HG02943 (cell line): ENCODE measurements at regions not wholly inside any gene's neighbourhood (a gene's known extent, or its start where the extent isn't known, plus 50 kb on each side); places are given as distances from the start of the nearest gene placed in this dataset.
"Not testable (repeated sequence)": the region's sequence is repeated elsewhere in the genome, so short reads cannot be mapped to it uniquely, and the experiment has no call there.

Source experiments
- ATAC-seq: cut with Tn5 transposase; IDR thresholded peaks from one replicate; pipeline ENCODE4 v1.9.1; 2021; ENCODE audit warnings: mild to moderate bottlenecking, low read depth, moderate library complexity; ENCODE audit not compliant: unreplicated experiment

DNA sequence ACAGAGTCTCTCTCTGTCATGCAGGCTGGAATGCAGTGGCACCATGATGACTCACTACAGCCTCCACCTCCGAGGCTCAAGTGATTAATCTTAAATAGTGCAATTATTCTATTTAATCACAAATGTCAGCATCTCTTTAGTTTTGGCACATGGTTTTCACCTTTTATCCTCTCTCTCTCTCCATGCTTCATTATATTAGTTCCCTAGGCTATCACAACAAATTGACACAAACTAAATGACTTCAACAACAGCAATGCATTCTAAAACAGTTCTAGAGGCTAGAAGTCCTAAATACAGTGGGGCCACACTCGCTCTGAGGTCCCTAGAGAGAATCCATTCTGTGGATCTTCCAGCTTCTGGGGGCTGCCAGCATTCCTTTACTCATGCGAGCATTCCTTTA, 178.2 kb upstream of the ZNG1F start:
- ATAC-seq: not testable (repeated sequence)

DNA sequence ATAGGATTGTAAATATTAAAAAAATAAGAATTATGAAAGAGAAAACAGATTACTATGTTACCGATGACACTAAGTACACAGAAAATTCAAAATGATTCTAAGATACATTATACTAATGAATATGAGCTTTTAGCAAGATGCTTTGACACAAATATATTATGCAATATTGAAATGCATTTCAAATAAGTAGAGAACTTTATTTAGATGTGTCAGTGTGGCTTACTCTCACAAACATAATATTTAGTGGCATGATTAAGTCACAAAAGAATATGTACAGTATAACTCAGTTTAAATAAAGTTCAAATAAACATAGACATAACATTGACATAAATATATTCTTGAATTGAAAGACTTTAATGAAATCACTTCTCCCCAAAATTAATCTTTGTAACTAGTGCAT, 172.7 kb upstream of the ZNG1F start:
- ATAC-seq: not testable (repeated sequence)

DNA sequence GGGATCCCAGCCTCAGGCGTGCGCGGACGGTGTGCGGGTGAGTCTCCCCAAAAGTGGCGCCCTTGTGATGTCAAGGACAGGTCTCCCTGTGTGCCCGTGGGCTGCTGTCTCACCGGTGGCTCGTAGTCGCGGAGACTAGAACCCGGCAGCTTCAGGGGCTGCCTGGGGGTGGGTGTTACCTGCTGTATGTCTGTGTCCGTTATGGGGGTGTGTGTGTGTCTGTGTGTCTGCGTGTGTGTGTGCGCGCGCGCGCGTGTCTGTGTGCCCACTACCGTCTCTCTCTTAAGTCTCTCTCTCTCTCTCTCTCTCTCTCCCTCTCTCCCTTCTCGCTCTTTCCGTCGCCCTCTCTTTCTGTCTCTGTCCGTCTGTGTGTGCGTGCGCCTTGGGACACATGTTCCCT, 170.0 kb upstream of the ZNG1F start:
- ATAC-seq: not testable (repeated sequence)

DNA sequence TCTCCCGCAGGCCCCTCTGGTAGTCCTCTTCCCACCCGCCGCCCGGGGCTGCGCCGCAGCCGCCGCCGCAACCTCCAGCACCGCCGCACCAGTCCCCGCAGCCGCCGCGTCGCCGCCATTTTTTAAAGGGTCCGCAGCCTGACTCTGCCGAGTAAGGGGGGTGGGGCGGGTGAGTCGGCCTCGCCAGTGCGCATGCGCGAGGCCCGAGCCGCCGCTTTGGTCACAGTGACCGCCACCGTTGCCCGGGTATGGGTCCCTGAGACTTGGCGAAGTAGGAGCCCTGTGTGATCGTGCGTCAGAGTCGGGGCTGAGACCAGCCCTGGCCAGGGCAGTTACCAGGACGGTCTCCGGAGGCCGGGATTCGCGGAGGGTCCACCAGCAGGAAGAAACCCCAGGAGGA, 169.6 kb upstream of the ZNG1F start:
- ATAC-seq: not testable (repeated sequence)

DNA sequence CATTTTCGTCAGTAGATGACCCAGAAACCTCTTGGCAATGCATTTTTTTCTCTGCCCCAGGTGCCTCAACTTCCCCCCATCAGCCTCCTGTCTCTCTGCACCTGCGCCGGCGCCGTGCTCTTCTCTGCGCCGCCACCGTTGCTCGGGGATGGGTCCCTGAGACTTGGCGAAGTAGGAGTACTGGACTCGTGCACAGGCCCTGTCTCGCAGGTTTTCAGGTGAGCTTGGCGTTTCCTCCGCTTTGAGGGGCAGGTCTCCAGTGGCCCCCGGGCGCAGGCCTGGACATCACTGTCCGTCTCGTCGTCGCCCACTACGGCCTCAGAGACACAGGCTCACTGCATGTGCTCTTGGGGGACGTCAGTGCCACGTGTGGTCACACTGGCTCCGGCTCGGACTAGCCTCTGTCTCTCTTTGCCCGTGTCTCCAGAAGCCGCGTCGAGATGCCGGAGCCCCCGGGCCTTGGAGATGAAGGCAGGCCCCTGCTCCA, 168.8 kb upstream of the ZNG1F start:
- ATAC-seq: not testable (repeated sequence)

DNA sequence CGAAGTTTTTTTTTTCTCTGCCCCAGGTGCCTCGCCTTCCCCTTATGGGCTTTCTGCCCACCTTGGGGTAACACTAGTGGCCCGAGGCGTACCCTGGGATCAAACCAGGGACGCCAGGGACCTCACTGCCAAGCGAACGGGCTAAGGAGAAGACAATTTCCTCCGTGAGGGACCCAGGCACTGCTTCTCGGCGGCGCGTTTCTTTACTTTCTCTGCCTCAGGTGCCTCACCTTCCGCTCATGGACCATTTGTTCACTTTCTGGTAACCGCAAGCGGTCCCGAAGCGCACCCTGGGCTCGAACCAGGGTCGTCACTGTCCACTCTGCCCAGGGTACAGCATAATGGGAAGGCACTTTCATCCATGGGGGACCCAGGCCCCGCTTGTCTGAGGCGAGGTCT, 168.2 kb upstream of the ZNG1F start:
- ATAC-seq: not testable (repeated sequence)

DNA sequence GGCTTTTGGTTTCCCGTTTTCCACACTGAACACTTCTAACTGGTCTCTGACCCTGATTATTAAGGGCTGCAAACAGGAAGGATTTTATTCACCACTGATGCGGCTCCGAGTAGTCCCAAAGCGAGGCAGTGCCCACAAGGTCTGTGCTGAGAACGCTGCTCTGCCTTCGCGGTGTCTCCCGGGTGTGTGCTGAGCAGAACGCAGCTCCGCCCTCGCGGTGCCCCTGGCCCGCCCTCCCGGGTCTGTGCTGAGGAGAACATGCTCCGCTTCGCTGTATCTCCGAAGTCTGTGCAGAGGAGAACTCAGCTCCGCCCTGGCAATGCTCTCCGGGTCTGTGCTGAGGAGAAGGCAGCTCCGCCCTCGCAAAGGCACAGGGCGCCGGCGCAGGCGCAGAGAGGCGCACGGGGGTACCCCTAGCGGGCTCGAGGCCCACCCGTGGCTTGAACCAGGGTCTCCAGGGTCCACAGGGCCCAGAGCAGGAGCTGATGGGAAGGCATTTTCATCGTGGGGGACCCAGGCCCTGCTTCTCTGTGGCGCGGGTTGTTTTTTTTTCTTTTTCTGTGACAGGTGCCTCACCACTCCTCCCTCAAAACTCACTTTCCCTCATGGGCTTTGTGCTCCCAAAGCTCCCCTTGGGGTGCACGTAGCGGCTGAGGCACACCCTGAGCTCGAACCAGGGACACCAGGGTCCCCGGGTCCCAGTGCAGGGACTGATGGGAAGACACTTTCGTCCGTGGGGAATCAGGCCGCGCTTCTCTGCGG, 167.7 kb upstream of the ZNG1F start:
- ATAC-seq: not testable (repeated sequence)

DNA sequence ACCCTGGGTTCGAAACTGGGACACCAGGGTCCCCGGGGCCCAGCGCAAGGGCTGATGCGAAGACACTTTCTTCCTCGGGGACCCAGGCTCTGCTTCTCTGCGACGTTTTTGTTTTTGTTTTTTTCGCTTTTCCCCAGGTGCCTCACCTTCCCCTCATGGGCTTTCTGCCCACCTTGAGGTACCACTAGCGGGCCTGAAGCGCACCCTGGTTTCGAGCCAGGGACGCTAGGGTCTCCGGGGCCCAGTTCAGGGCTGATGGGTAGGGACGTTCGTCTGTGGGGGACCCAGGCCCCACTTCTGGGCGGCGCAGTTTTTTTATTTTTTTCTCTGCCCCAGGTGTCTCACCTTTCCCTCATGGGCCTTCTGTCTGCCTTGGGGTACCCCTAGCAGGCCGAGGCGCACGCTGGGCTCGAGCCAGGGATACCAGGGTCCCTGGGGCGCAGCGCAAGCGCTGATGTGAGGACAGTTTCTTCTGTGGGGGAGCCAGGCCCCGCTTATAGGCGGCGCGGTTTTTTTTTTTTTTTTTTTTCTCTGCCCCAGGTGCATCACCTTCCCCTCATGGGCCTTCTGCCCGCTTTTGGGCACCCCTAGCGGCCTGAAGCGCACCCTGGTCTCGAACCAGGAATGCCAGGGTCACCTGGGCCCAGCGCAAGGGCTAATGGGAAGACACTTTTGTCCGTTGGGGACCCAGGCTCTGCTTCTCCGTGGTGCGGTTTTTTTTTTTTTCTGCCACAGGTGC, 166.8 kb upstream of the ZNG1F start:
- not testable (repeated sequence) for ATAC-seq

DNA sequence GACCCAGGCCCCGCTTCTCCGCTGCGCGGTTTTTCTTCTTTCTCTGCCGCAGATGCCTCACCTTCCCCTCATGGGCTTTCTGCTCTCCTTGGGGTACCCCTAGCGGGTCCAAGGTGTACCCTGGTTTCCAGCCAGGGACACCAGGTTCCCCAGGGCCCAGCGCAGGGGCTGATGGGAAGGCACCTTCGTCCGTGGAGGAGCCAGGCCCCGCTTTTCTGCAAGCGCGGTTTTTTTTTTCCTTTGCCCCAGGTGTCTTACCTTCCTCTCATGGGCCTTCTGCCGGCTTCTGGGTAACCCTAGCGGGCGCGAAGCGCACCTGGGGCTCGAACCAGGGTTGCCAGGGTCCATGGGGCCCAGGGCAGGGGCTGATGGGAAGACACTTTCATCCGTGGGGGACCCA, 165.9 kb upstream of the ZNG1F start:
- not testable (repeated sequence) for ATAC-seq

DNA sequence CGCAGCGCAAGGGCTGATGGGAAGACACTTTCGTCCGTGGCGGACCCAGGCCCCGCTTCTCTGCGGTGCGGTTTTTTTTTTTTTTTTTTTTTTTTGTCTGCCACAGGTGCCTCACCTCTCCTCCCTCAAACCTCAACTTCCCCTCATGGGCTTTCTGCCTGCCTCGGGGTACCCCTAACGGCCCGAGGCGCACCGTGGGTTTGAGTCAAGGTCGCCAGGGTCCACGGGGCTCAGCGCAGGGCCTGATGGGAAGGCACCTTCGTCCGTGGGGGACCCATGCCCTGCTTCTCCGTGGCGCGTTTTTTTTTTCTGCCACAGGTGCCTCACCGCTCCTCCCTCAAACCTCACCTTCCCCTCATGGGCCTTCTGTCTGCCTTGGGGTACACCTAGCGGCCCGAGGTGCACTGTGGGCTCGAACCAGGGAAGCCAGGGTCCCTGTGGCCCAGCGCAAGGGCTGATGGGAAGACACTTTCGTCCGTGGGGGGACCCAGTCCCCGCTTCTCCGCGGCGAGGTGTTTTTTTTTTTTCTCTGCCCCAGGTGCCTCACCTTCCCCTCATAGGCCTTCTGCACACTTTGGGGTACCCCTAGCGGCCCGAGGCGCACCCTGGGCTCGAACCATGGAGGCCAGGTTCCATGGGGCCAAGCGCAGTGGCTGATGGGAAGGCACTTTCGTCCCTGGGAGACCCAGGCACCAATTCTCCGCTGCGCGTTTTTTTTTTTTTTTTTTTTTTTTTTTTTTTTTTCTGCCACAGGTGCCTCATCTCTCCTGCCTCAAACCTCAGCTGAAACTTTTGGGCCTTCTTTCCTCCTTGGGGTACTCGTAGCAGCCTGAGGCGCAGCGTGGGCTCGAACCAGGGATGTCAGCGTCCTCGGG, 165.2 kb upstream of the ZNG1F start:
- not testable (repeated sequence) for ATAC-seq

DNA sequence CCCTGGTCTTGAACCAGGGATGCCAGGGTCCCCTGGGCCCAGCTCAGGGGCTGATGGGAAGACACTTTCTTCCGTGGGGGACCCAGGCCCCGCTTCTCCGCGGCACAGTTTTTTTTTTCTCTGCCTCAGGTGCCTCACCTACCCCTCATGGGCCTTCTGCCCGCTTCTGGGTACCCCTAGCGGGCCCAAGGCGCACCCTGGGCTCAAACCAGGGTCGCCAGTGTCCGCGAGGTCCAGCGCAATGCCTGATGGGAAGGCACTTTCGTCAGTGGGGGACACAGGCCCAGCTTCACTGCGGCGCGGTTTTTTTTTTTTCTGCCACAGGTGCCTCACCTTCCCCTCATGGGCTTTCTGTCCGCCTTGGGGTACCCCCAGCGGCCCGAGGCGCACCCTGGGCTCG, 163.9 kb upstream of the ZNG1F start:
- ATAC-seq: not testable (repeated sequence)

DNA sequence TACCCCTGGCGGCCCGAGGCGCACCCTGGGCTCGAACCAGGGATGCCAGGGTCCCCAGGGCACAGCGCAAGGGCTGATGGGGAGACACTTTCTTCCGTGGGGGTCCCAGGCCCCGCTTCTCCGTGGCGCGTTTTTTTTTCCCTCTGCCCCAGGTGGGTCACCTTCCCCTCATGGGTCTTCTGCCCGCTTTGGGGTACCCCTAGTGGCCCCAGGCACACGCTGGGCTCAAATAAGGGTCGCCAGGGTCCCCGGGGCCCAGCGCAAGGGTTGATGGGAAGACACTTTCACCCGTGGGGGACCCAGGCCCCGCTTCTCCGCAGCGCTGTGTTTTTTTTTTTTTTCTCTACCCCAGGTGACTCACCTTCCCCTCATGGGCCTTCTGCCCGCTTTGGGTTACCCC, 163.3 kb upstream of the ZNG1F start:
- not testable (repeated sequence) for ATAC-seq

DNA sequence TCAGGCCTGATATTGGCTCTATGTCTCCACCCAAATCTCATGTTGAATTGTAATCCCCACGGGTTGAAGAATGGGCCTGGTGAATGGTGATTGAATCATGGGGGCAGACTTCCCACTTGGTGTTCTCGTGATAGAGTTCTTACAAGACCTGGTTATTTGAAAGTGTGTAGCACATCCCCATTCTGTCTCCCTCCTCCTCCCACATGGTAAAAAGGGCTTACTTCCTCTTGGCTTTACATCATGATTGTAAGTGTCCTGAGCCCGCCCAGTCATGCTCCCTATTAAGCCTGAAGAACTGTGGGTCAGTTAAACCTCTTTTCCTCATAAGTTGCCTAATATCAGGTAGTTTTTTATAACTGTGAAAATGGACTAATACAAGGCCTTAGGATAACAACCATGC, 158.8 kb upstream of the ZNG1F start:
- ATAC-seq: not testable (repeated sequence)

DNA sequence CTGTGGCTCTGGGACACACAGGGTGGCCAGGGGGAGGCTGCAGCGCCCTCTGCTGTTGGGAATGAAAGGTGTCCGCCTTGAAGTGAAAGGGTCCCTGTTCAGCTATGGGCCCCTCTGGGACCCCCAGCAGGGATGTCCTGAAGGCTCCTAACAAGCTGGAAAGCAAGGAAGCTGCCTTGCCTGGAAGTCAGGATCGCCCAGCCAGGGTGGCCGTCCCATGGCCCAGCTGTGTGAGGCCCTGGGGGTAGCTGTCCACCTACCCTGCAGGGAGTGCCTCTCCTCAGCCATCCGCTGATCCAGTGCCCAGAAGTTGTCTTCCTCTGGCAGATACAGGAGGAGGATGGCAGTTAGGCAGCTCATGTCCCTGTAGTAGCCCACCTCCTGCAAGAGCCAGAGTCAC, 143.4 kb upstream of the ZNG1F start:
- ATAC-seq: not testable (repeated sequence)

DNA sequence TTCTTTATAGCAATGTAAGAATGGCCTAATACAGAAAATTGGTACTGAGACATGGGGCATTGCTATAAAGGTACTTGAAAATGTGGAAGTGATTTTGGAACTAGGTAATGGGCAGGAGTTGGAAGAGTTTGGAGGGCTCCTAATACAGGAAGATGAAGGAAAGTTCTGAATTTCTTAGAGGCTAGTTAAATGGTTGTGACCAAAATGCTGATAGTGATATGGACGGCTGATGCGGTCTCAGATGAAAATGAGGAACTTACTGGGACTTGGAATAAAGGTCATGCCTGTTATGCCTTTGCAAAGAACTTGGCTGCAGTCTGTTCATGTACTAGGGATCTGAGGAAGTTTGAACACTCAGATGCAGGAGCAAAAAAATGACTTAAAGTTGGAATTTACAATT, 132.2 kb upstream of the ZNG1F start:
- ATAC-seq: not testable (repeated sequence)

DNA sequence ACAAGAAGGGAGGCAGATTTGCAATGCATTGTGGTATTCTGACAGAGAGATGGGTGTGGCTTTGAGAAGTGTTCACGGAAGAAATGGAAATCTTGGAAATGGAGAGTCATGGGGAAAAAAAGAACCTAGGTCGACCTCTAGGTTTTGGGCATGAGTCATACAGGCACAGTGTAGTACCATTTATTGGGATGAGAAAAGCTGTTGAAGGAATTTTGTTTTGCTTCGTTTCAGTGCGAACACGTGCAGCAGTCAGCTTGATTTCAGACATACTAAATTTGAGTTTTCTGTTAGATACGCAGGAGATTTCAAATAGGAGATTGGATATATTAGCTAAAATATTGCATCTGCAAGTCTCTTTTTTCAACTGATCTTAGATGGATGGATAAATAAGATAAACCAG, 119.8 kb upstream of the ZNG1F start:
- not testable (repeated sequence) for ATAC-seq

DNA sequence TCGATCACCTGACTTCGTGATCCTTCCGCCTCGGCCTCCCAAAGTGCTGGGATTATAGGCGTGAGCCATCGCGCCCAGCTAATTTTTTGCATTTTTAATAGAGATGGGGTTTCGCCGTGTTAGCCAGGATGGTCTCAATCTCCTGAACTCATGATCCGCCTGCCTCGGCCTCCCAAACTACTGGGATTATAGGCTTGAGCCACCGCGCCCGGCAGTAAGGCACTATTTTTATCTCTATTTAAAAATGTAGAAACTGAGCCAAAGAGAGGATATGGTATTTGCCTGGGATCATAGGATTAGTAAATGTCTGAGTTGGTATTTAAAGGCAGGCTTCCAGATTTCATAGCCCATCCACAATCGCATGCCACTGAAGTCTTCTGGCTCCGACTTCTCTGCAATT, 96.6 kb upstream of the ZNG1F start:
- ATAC-seq: not testable (repeated sequence)

DNA sequence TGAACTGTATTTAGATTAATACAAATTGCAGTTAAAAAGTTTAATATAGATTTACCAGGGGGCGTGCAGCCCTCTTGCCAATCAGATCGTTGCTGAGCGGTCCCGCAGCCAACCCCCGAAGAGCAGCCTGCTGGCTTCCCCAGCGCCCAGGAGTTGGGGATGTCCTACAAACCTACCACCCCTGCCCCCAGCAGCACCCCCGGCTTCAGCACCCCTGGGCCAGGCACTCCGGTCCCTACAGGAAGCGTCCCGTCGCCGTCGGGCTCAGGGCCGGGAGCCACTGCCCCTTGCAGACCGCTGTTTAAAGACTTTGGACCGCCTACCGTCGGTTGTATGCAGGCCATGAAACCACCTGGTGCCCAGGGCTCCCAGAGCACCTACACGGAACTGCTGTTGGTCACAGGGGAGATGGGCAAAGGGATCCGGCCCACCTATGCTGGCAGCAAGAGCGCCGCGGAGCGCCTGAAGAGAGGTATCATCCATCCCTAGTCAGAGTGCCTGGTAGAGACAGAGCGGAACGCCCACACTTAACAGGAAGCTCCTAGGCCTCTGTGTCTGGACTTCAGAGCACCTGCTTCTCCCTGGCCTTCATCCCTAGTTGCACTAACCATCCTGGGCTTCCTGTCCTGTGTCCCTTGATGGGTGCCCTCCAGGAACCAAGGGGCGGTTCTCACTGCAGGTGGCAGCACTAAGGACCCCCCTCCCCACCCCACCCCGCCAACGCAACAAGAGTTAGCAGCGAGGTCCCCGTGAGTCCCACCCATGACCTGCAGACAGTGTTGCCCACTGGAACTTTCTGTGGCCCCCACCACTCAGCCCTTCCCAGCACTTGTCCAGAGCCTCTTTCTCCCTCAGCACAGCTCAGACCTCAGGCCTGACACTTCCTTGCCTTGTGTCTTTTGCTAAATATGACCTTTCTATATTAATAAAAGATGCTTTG, 91.5 kb upstream of the ZNG1F start:
- ATAC-seq: not testable (repeated sequence)

DNA sequence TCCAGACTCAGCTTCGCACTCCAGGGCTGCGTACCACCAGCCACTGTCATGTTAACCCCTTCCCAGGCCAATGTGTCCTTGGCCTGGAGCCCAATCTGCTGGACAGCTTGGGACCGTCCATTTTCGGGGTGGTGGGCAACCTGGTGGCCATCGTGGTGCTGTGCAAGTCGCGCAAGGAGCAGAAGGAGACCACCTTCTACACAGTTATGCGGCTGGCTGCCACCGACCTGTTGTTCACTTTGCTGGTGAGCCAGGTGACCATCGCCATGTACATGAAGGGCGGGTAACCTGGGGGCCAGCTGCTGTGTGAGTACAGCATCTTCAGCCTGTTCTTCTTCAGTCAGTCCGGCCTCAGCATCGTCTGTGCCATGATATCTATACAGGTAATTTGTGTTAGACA, 90.3 kb upstream of the ZNG1F start:
- not testable (repeated sequence) for ATAC-seq

DNA sequence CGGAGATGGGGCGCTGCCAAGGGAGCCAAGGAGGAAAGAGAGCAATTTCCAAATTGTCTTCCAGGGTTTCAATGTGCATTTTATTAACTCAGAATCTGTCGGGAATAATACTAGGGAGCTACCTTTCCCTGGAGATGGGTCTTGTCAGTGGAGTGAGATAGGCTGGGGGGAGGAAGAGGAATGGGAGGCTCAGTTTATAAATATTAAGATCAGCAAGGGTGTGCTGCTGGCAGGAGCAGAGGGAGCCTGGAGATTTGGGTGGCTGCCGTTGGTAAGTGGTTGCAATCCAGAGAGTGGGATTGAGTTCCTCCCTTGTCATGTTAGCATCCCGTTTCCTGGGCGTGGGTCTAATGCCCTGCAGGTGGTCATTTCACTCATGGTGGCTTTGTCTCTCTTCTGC, 89.9 kb upstream of the ZNG1F start:
- ATAC-seq: not testable (repeated sequence)
